Panc1 (cell line): ENCODE measurements at regions not wholly inside any gene's neighbourhood (a gene's known extent, or its start where the extent isn't known, plus 50 kb on each side); places are given as distances from the start of the nearest gene placed in this dataset.

ENCODE experiments used
- ATAC-seq: fragments of 200-7000 bp; cut with Tn5 transposase; 2 replicates; pipeline ENCODE4 v1.9.1; 2020; ENCODE audit warnings: mild to moderate bottlenecking, moderate library complexity
- BruUV-seq: library from RNA; stranded (reverse); fragments of 400-500 nt; replicated peaks from 2 replicates; lab custom pipeline; 2021; lab: Mats Ljungman, UMichigan
- CTCF ChIA-PET: fragments of 300-600 bp; sonication (Branson Sonifier 250); formaldehyde crosslinking; loops from one replicate; lab custom pipeline; 2022; ENCODE audit warnings: antibody characterized with exemption; lab: Charles Lee
- POLR2A ChIA-PET: fragments of 300-600 bp; sonication (Branson Sonifier 250); formaldehyde crosslinking; loops from one replicate; lab custom pipeline; 2022; ENCODE audit warnings: antibody characterized with exemption; lab: Charles Lee
- DNase-seq: peaks from one replicate; pipeline ENCODE4 v3.0.0-alpha.2; 2010; ENCODE audit warnings: low read depth, low spot score
- H3K27ac ChIP-seq: 2 replicates; pipeline ENCODE4 v1.5.1; 2011; ENCODE audit warnings: mild to moderate bottlenecking, low read length, inconsistent platforms
- H3K27me3 ChIP-seq: fragments of 200-500 bp; sonication (Bioruptor generic); 2 replicates; pipeline ENCODE4 v1.6.0; 2014; ENCODE audit warnings: low read length, inconsistent platforms; ENCODE audit not compliant: control insufficient read depth, insufficient read depth
- H3K36me3 ChIP-seq: fragments of 200-500 bp; sonication (Bioruptor generic); 2 replicates; pipeline ENCODE4 v1.5.1; 2014; ENCODE audit warnings: inconsistent platforms, mild to moderate bottlenecking, low read length, moderate library complexity; ENCODE audit not compliant: control insufficient read depth, insufficient read depth
- H3K4me1 ChIP-seq: 2 replicates; pipeline ENCODE4 v1.5.1; 2011; ENCODE audit warnings: inconsistent platforms, mild to moderate bottlenecking, low read length, moderate library complexity; ENCODE audit not compliant: control insufficient read depth, insufficient read depth
- H3K4me3 ChIP-seq, 2 experiments: 2 replicates each; pipeline ENCODE4 v1.5.1; 2011 to 2012; ENCODE audit warnings: low read depth in 2 of 2, low read length in 2 of 2, mild to moderate bottlenecking in 2 of 2, inconsistent platforms in 1 of 2, moderate library complexity in 1 of 2
- H3K9me3 ChIP-seq: fragments of 200-500 bp; sonication (Bioruptor generic); 2 replicates; pipeline ENCODE4 v1.5.1; 2014; ENCODE audit warnings: low read depth, mild to moderate bottlenecking, inconsistent platforms, low read length, moderate library complexity; ENCODE audit not compliant: control insufficient read depth, insufficient read depth
- POLR2AphosphoS5 ChIP-seq: IDR thresholded peaks from 2 replicates; pipeline ENCODE4 v1.6.1; 2012; ENCODE audit warnings: mild to moderate bottlenecking, low read depth, low read length, moderate library complexity
- SIN3A ChIP-seq: IDR thresholded peaks from 2 replicates; pipeline ENCODE4 v1.6.1; 2012; ENCODE audit warnings: low read depth, mild to moderate bottlenecking, low read length, moderate library complexity, borderline replicate concordance; ENCODE audit not compliant: insufficient read depth
- TCF7L2 ChIP-seq: IDR thresholded peaks from 2 replicates; pipeline ENCODE4 v1.6.1; 2011; ENCODE audit warnings: mild to moderate bottlenecking, low read depth, low read length, inconsistent platforms
- in situ Hi-C: cut with HindIII; loops from 2 replicates; pipeline ENCODE4 v1.10.0; 2016; ENCODE audit warnings: low sequenced_read_pairs, low pct_unique_long_range_greater_than_20kb
- intact Hi-C: fragments of 100-400 bp; cut with micrococcal nuclease; formaldehyde crosslinking; loops from one replicate; pipeline ENCODE4 v1.10.0; 2022; ENCODE audit not compliant: unreplicated experiment
- TF ChIP-seq, protein P1 (sequence below): fragments of 450-650 bp; IDR thresholded peaks from 2 replicates; pipeline ENCODE4 v1.5.1; 2017; ENCODE audit warnings: mild to moderate bottlenecking
- TF ChIP-seq, protein P2 (sequence below), 2 experiments: IDR thresholded peaks; 2 replicates each; pipeline ENCODE4 v1.6.1; 2011 to 2012; ENCODE audit warnings: low read depth in 2 of 2, control low read depth in 1 of 2, low read length in 1 of 2, mild to moderate bottlenecking in 1 of 2, moderate library complexity in 1 of 2; ENCODE audit not compliant: insufficient read depth in 1 of 2

GRCh38 chr10:121129266-121129665 is 278.1 kb downstream of the WDR11 start:
- no peaks in the 10 kb centered on the region for H3K9me3 ChIP-seq
- TF ChIP-seq TCF7L2 (no peak), SIN3A (no peak), POLR2AphosphoS5 (no peak)
- TF ChIP-seq, protein P1, sequence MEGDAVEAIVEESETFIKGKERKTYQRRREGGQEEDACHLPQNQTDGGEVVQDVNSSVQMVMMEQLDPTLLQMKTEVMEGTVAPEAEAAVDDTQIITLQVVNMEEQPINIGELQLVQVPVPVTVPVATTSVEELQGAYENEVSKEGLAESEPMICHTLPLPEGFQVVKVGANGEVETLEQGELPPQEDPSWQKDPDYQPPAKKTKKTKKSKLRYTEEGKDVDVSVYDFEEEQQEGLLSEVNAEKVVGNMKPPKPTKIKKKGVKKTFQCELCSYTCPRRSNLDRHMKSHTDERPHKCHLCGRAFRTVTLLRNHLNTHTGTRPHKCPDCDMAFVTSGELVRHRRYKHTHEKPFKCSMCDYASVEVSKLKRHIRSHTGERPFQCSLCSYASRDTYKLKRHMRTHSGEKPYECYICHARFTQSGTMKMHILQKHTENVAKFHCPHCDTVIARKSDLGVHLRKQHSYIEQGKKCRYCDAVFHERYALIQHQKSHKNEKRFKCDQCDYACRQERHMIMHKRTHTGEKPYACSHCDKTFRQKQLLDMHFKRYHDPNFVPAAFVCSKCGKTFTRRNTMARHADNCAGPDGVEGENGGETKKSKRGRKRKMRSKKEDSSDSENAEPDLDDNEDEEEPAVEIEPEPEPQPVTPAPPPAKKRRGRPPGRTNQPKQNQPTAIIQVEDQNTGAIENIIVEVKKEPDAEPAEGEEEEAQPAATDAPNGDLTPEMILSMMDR, result no peak
- TF ChIP-seq, protein P2, sequence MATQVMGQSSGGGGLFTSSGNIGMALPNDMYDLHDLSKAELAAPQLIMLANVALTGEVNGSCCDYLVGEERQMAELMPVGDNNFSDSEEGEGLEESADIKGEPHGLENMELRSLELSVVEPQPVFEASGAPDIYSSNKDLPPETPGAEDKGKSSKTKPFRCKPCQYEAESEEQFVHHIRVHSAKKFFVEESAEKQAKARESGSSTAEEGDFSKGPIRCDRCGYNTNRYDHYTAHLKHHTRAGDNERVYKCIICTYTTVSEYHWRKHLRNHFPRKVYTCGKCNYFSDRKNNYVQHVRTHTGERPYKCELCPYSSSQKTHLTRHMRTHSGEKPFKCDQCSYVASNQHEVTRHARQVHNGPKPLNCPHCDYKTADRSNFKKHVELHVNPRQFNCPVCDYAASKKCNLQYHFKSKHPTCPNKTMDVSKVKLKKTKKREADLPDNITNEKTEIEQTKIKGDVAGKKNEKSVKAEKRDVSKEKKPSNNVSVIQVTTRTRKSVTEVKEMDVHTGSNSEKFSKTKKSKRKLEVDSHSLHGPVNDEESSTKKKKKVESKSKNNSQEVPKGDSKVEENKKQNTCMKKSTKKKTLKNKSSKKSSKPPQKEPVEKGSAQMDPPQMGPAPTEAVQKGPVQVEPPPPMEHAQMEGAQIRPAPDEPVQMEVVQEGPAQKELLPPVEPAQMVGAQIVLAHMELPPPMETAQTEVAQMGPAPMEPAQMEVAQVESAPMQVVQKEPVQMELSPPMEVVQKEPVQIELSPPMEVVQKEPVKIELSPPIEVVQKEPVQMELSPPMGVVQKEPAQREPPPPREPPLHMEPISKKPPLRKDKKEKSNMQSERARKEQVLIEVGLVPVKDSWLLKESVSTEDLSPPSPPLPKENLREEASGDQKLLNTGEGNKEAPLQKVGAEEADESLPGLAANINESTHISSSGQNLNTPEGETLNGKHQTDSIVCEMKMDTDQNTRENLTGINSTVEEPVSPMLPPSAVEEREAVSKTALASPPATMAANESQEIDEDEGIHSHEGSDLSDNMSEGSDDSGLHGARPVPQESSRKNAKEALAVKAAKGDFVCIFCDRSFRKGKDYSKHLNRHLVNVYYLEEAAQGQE (IDR thresholded peaks at IDR 0.05; ENCODE audit: insufficient read depth in 1 of 2, low read depth in 2 of 2, low read length in 1 of 2), result no peak
- ATAC-seq (no peak), DNase-seq (no peak)
- CTCF ChIA-PET, result no interaction called here
- H3K4me3 ChIP-seq, result no peak overlapping the region
- POLR2A ChIA-PET, result no interaction called here
- H3K36me3 ChIP-seq, result no peaks in the 10 kb centered on the region
- no peak overlapping the region for H3K27ac ChIP-seq
- in situ Hi-C loops, result no loop called here
- no TSS peak for BruUV-seq
- intact Hi-C loops, result no loop called here
- peaks cover 5% of the 10 kb centered on the region; the same call in 1 of the 2 replicates for H3K27me3 ChIP-seq
- no peaks in the 10 kb centered on the region for H3K4me1 ChIP-seq

DNA sequence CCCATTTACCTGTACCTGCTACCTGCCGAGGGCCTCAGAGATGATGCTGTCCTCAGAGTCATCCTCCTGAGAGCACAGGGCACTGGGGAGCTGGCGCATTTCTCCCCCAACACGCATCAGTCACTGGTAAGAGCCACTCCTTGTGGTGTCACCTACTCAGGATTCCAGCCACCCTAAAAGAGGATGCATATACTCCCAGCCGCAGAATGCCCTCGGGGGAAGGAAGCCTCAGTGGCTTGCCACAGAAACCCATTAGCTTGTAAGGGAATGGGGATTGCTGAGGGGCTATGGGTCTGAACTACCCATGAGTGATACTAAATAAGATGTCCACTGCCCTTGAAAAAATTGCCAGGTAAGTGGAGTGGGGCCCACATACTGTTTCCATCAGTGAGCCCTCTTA is 279.2 kb downstream of the WDR11 start:
- H3K27me3 ChIP-seq, result peaks cover 7% of the 10 kb centered on the region; the same call in 1 of the 2 replicates
- no TSS peak for BruUV-seq
- in situ Hi-C loops (no loop called here), intact Hi-C loops (no loop called here)
- ATAC-seq (no peak), DNase-seq (no peak)
- POLR2A ChIA-PET, result no interaction called here
- no peaks in the 10 kb centered on the region for H3K4me1 ChIP-seq
- H3K9me3 ChIP-seq, result no peaks in the 10 kb centered on the region
- H3K27ac ChIP-seq, result no peak overlapping the region
- no peak overlapping the region for H3K4me3 ChIP-seq
- no peaks in the 10 kb centered on the region for H3K36me3 ChIP-seq
- TF ChIP-seq TCF7L2, result no peak
- TF ChIP-seq, protein P2 (IDR thresholded peaks at IDR 0.05; ENCODE audit: insufficient read depth in 1 of 2, low read depth in 2 of 2, low read length in 1 of 2), result no peak
- TF ChIP-seq POLR2AphosphoS5, result no peak
- TF ChIP-seq, protein P1, result no peak
- TF ChIP-seq SIN3A, result no peak
- CTCF ChIA-PET, result no interaction called here
